Natural killer cell (primary cell): ENCODE measurements at regions not wholly inside any gene's neighbourhood (a gene's known extent, or its start where the extent isn't known, plus 50 kb on each side); places are given as distances from the start of the nearest gene placed in this dataset.
"Not testable (repeated sequence)": the region's sequence is repeated elsewhere in the genome, so short reads cannot be mapped to it uniquely, and the experiment has no call there.

Source experiments
- ATAC-seq, 3 donors: fragments of 150-1000 bp in 2 of 3; fragments of 200-7000 bp in 1 of 3; cut with Tn5 transposase; 1 replicate in 1 of 3; 2 replicates in 2 of 3; pipeline ENCODE4 v1.10.0; 2021; ENCODE audit warnings: mild to moderate bottlenecking in 2 of 3, moderate library complexity in 2 of 3
- DNase-seq, 2 donors: peaks; one replicate each; pipeline versions ENCODE4 v3.0.0 to v3.0.0-alpha.2; 2013 to 2021; ENCODE audit warnings: mixed read lengths in 1 of 2
- H3K27ac ChIP-seq: one replicate; pipeline ENCODE4 v1.5.1; 2013; ENCODE audit warnings: mild to moderate bottlenecking, low read length
- H3K27me3 ChIP-seq: one replicate; pipeline ENCODE4 v1.6.1; 2013; ENCODE audit warnings: low read length; ENCODE audit not compliant: control insufficient read depth, insufficient read depth
- H3K36me3 ChIP-seq: one replicate; pipeline ENCODE4 v1.6.1; 2013; ENCODE audit warnings: low read length; ENCODE audit not compliant: control insufficient read depth, insufficient read depth
- H3K4me1 ChIP-seq: one replicate; pipeline ENCODE4 v1.6.1; 2013; ENCODE audit warnings: low read length; ENCODE audit not compliant: control insufficient read depth, insufficient read depth
- H3K4me3 ChIP-seq: one replicate; pipeline ENCODE4 v1.5.1; 2013; ENCODE audit warnings: low read length
- H3K9me3 ChIP-seq: one replicate; pipeline ENCODE4 v1.6.1; 2013; ENCODE audit warnings: low read length; ENCODE audit not compliant: control insufficient read depth, insufficient read depth
- H3K27ac Mint-ChIP-seq, 2 donors: one replicate each; pipeline ENCODE4 v1.8.0; 2022; ENCODE audit warnings: mild to moderate bottlenecking in 2 of 2, mixed read lengths in 2 of 2, moderate library complexity in 1 of 2
- H3K27me3 Mint-ChIP-seq, 2 donors: one replicate each; pipeline ENCODE4 v1.8.0; 2022; ENCODE audit warnings: low read depth in 2 of 2, mixed read lengths in 2 of 2
- H3K36me3 Mint-ChIP-seq: one replicate; pipeline ENCODE4 v1.8.0; 2022; ENCODE audit warnings: mixed read lengths
- H3K4me1 Mint-ChIP-seq, 2 donors: one replicate each; pipeline ENCODE4 v1.8.0; 2022; ENCODE audit warnings: mixed read lengths in 2 of 2
- H3K4me3 Mint-ChIP-seq: one replicate; pipeline ENCODE4 v1.8.0; 2022; ENCODE audit warnings: mild to moderate bottlenecking, moderate library complexity, mixed read lengths
- H3K9me3 Mint-ChIP-seq, 2 donors: one replicate each; pipeline ENCODE4 v1.8.0; 2022; ENCODE audit warnings: mixed read lengths in 2 of 2
- WGBS: methylation state at CpG from one replicate; pipeline ENCODE4 v1.1.7; 2013; ENCODE audit warnings: missing lambda C conversion rate; ENCODE audit not compliant: insufficient coverage; 5-methylcytosine and 5-hydroxymethylcytosine counted together
- intact Hi-C: fragments of 100-400 bp; cut with micrococcal nuclease; formaldehyde crosslinking; loops from one replicate; pipeline ENCODE4 v1.14.2; 2022

- H3K36me3 Mint-ChIP-seq, DNase-seq, H3K36me3 ChIP-seq, H3K27me3 Mint-ChIP-seq, H3K4me3 ChIP-seq, H3K4me3 Mint-ChIP-seq, H3K9me3 ChIP-seq, ATAC-seq, H3K27me3 ChIP-seq, H3K9me3 Mint-ChIP-seq, H3K4me1 Mint-ChIP-seq, intact Hi-C loops, H3K27ac ChIP-seq, H3K4me1 ChIP-seq: not testable (repeated sequence)
- peak overlapping the region in 1 of 2 donors; percentile 70 for H3K27ac Mint-ChIP-seq
- no CpG with 5 or more reads among the region's 5 CpGs for WGBS
Observed at GRCh38 chr1:206374725-206375124, 95.6 kb upstream of the IKBKE start.

GRCh38 chr1:206375552-206375951 lies 94.7 kb upstream of the IKBKE start:
- H3K4me3 Mint-ChIP-seq, H3K4me1 Mint-ChIP-seq, H3K27ac ChIP-seq, H3K9me3 ChIP-seq, H3K36me3 Mint-ChIP-seq, H3K27me3 Mint-ChIP-seq, ATAC-seq, H3K4me1 ChIP-seq, H3K27me3 ChIP-seq, H3K4me3 ChIP-seq, H3K27ac Mint-ChIP-seq, DNase-seq, H3K9me3 Mint-ChIP-seq, intact Hi-C loops, H3K36me3 ChIP-seq: not testable (repeated sequence)
- no CpG with 5 or more reads among the region's 3 CpGs for WGBS

- intact Hi-C loops, H3K27me3 ChIP-seq, H3K9me3 Mint-ChIP-seq, H3K4me1 Mint-ChIP-seq, H3K4me3 ChIP-seq, H3K27ac Mint-ChIP-seq, H3K27me3 Mint-ChIP-seq, H3K4me3 Mint-ChIP-seq, ATAC-seq, H3K36me3 ChIP-seq, H3K27ac ChIP-seq, DNase-seq, H3K36me3 Mint-ChIP-seq, H3K9me3 ChIP-seq: not testable (repeated sequence)
- H3K4me1 ChIP-seq, result peaks cover 11% of the 10 kb centered on the region
- WGBS, result 97% methylated on average over 4 of the region's 7 CpGs
Observed at GRCh38 chr1:206378506-206378905, 91.8 kb upstream of the IKBKE start.

GRCh38 chr1:206379245-206379644 lies 91.0 kb upstream of the IKBKE start:
- intact Hi-C loops, H3K4me3 ChIP-seq, DNase-seq, H3K36me3 ChIP-seq, H3K4me3 Mint-ChIP-seq, H3K36me3 Mint-ChIP-seq, H3K27me3 Mint-ChIP-seq, ATAC-seq, H3K9me3 ChIP-seq, H3K27me3 ChIP-seq, H3K27ac Mint-ChIP-seq, H3K4me1 Mint-ChIP-seq, H3K9me3 Mint-ChIP-seq, H3K27ac ChIP-seq: not testable (repeated sequence)
- peaks cover 13% of the 10 kb centered on the region for H3K4me1 ChIP-seq
- WGBS, result no CpG with 5 or more reads among the region's 1 CpG

GRCh38 chr1:206380163-206380790 lies 90.0 kb upstream of the IKBKE start:
- H3K36me3 Mint-ChIP-seq, H3K36me3 ChIP-seq, H3K27me3 Mint-ChIP-seq, H3K4me3 ChIP-seq, H3K27ac ChIP-seq, H3K4me1 Mint-ChIP-seq, H3K27ac Mint-ChIP-seq, H3K27me3 ChIP-seq, intact Hi-C loops, DNase-seq, H3K4me3 Mint-ChIP-seq, ATAC-seq, H3K9me3 ChIP-seq, H3K9me3 Mint-ChIP-seq: not testable (repeated sequence)
- no CpG with 5 or more reads among the region's 4 CpGs for WGBS
- peaks cover 15% of the 10 kb centered on the region for H3K4me1 ChIP-seq

- intact Hi-C loops, H3K4me1 Mint-ChIP-seq, H3K9me3 Mint-ChIP-seq, H3K4me3 ChIP-seq, H3K36me3 ChIP-seq, H3K36me3 Mint-ChIP-seq, H3K27me3 ChIP-seq, H3K9me3 ChIP-seq, H3K27me3 Mint-ChIP-seq: not testable (repeated sequence)
- DNase-seq (peak; percentile 1 to 14), ATAC-seq (peak; percentile 48 to 68 (median 58))
- peak overlapping the region; percentile 76 for H3K27ac ChIP-seq
- H3K27ac Mint-ChIP-seq, result peak overlapping the region; percentile 67 to 86
- peaks cover 15% of the 10 kb centered on the region for H3K4me1 ChIP-seq
- WGBS, result 29% methylated on average over 1 of the region's 7 CpGs
- H3K4me3 Mint-ChIP-seq, result peak overlapping the region; percentile 40
Observed at GRCh38 chr1:206380791-206381610, 89.3 kb upstream of the IKBKE start.

GRCh38 chr1:206384029-206384807 lies 86.1 kb upstream of the IKBKE start:
- H3K27ac ChIP-seq, result peak overlapping the region; percentile 35
- ATAC-seq, result peak; percentile 80 to 89 (median 86)
- H3K36me3 ChIP-seq, H3K4me1 Mint-ChIP-seq, H3K9me3 Mint-ChIP-seq, H3K36me3 Mint-ChIP-seq, H3K27me3 Mint-ChIP-seq, H3K9me3 ChIP-seq, intact Hi-C loops, H3K27me3 ChIP-seq, H3K4me3 ChIP-seq: not testable (repeated sequence)
- WGBS, result 32% methylated on average over 2 of the region's 11 CpGs
- peaks cover 15% of the 10 kb centered on the region for H3K4me1 ChIP-seq
- peak; percentile 28 to 55 for DNase-seq
- H3K4me3 Mint-ChIP-seq, result peak overlapping the region; percentile 45
- peak overlapping the region; percentile 53 to 80 for H3K27ac Mint-ChIP-seq
